ENCODE measurements at regions not wholly inside any gene's neighbourhood (a gene's known extent, or its start where the extent isn't known, plus 50 kb on each side); places are given as distances from the start of the nearest gene placed in this dataset.
A peak's percentile ranks its signal among the peaks of the same experiment; 100 is the strongest.

- CTCF ChIA-PET: no interaction called here
Measured at GRCh38 chr13:85266771-85267170, 532.4 kb downstream of the SLITRK6 start.

DNA sequence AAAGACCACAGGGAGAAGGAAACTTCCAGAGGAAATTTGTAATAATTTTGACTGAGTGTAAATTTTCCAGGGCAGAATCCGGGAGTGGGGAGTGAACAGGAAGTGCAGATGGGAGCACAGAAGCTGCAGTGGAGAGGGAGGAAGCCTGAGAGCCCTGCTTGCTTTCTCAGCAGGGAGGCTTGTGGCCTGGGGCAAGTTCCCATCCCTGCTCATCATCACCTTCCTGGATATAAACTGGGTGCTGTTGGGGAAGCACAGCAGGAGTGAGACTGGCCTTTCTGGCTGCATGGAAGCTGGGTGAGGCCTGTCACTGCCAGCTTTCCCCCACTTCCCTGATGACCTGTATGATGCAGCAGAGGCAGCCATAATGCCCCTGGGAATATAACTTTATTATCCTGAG lies 532.9 kb downstream of the SLITRK6 start:
- Histone ChIP-seq H2AFZ (peak overlapping the region; percentile 66; the same call in 1 of the 2 replicates), H3F3A (ENCODE audit: insufficient read depth, low read depth) (no peaks in the 10 kb centered on the region), H3K4me2 (no peak overlapping the region), H3K9me3 (ENCODE audit: insufficient read depth, low read depth) (no peaks in the 10 kb centered on the region), H3K4me3 (no peak overlapping the region), H3K79me2 (ENCODE audit: low read depth) (no peaks in the 10 kb centered on the region), H4K20me1 (ENCODE audit: insufficient read depth) (no peaks in the 10 kb centered on the region), H3K9me2 (ENCODE audit: insufficient read depth) (no peaks in the 10 kb centered on the region; the same call in none of the 2 replicates), H3K36me3 (ENCODE audit: low read depth) (no peaks in the 10 kb centered on the region), H3K4me1 (replicated peaks; ENCODE audit: insufficient read depth) (no peaks in the 10 kb centered on the region), H3K27ac (no peak overlapping the region), H3K27me3 (ENCODE audit: insufficient read depth, low read depth) (no peaks in the 10 kb centered on the region)
- DNase-seq: peak in 1 of 2 experiments; percentile 12
- intact Hi-C loops (cut with micrococcal nuclease; ENCODE audit: unreplicated experiment): no loop called here
- no TSS peak for BruUV-seq (replicated peaks)
- ChIA-PET POLR2A (ENCODE audit: unreplicated experiment) (interaction anchor here (0.6 kb wide), 1 partner anchor 517 kb away, joined by 3 read pairs; no protein-coding TSS in a partner anchor), CTCF (no interaction called here)
- no peak for TF ChIP-seq CTCF (conservative IDR thresholded peaks at IDR 0.05)
- no peak for TF ChIP-seq EZH2 (IDR thresholded peaks at IDR 0.05; ENCODE audit: low read depth)

More at GRCh38 chr13:85266771-85267170, 532.4 kb downstream of the SLITRK6 start:
- H3K4me3 ChIP-seq: no peak overlapping the region
- no TSS peak for BruUV-seq (replicated peaks)
- TF ChIP-seq EZH2 (IDR thresholded peaks at IDR 0.05; ENCODE audit: low read depth) (no peak), CTCF (conservative IDR thresholded peaks at IDR 0.05) (no peak)
- H3K9me3 ChIP-seq (ENCODE audit: insufficient read depth, low read depth): no peaks in the 10 kb centered on the region
- H3K4me1 ChIP-seq (replicated peaks; ENCODE audit: insufficient read depth): no peaks in the 10 kb centered on the region
- H3K9me2 ChIP-seq (ENCODE audit: insufficient read depth): no peaks in the 10 kb centered on the region; the same call in none of the 2 replicates
- H4K20me1 ChIP-seq (ENCODE audit: insufficient read depth): no peaks in the 10 kb centered on the region
- DNase-seq: no peak
- peak overlapping the region; percentile 66; the same call in 1 of the 2 replicates for H2AFZ ChIP-seq
- H3F3A ChIP-seq (ENCODE audit: insufficient read depth, low read depth): no peaks in the 10 kb centered on the region
- H3K4me2 ChIP-seq: no peak overlapping the region
- no peaks in the 10 kb centered on the region for H3K36me3 ChIP-seq (ENCODE audit: low read depth)
- POLR2A ChIA-PET (ENCODE audit: unreplicated experiment): no interaction called here
- no peak overlapping the region for H3K27ac ChIP-seq
- H3K79me2 ChIP-seq (ENCODE audit: low read depth): no peaks in the 10 kb centered on the region
- H3K27me3 ChIP-seq (ENCODE audit: insufficient read depth, low read depth): no peaks in the 10 kb centered on the region
- intact Hi-C loops (cut with micrococcal nuclease; ENCODE audit: unreplicated experiment): no loop called here

DNA sequence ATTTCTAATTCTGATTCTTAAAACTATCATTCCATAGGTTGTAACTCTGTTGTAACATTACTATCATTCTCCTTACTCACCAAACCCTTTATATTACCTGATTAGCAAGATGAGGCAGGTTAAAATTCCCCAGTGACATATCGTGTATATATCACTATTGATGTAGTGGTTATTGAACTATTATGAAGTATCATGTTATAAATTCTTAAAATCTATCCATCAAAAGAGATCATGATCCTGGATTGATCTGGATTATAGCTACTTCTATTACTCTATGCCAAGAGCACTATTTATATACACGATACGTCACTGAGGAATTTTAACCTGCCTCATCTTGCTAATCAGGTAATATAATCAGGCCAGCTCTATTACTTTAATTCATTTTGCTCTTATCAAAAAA lies 533.9 kb downstream of the SLITRK6 start:
- no TSS peak for BruUV-seq (replicated peaks)
- no peaks in the 10 kb centered on the region for H3K79me2 ChIP-seq (ENCODE audit: low read depth)
- ChIA-PET CTCF (no interaction called here), POLR2A (ENCODE audit: unreplicated experiment) (no interaction called here)
- TF ChIP-seq CTCF (conservative IDR thresholded peaks at IDR 0.05): no peak
- TF ChIP-seq EZH2 (IDR thresholded peaks at IDR 0.05; ENCODE audit: low read depth): no peak
- intact Hi-C loops (cut with micrococcal nuclease; ENCODE audit: unreplicated experiment): no loop called here
- H3K9me3 ChIP-seq (ENCODE audit: insufficient read depth, low read depth): no peaks in the 10 kb centered on the region
- no peak for DNase-seq
- no peaks in the 10 kb centered on the region for H3K27me3 ChIP-seq (ENCODE audit: insufficient read depth, low read depth)
- no peaks in the 10 kb centered on the region for H4K20me1 ChIP-seq (ENCODE audit: insufficient read depth)
- H3K4me3 ChIP-seq: no peak overlapping the region
- no peaks in the 10 kb centered on the region; the same call in none of the 2 replicates for H3K9me2 ChIP-seq (ENCODE audit: insufficient read depth)
- no peak overlapping the region for H3K27ac ChIP-seq
- H3K36me3 ChIP-seq (ENCODE audit: low read depth): no peaks in the 10 kb centered on the region
- H2AFZ ChIP-seq: no peak overlapping the region
- H3F3A ChIP-seq (ENCODE audit: insufficient read depth, low read depth): no peaks in the 10 kb centered on the region
- no peak overlapping the region for H3K4me2 ChIP-seq
- no peaks in the 10 kb centered on the region for H3K4me1 ChIP-seq (replicated peaks; ENCODE audit: insufficient read depth)

Measured in PC-9 (cell line).